Neuronal stem cell (in vitro differentiated cells): ENCODE measurements at regions not wholly inside any gene's neighbourhood (a gene's known extent, or its start where the extent isn't known, plus 50 kb on each side); places are given as distances from the start of the nearest gene placed in this dataset.
A peak's percentile ranks its signal among the peaks of the same experiment; 100 is the strongest.

Experiments used
- DNase-seq: peaks from one replicate; pipeline ENCODE4 v3.0.0-alpha.2; 2013; ENCODE audit warnings: low spot score
- H2AFZ ChIP-seq: one replicate; pipeline ENCODE4 v1.6.1; 2013; ENCODE audit warnings: mild to moderate bottlenecking, low read length, inconsistent platforms
- H2AK5ac ChIP-seq: 2 replicates; pipeline ENCODE4 v1.6.1; 2013; ENCODE audit warnings: low read depth, mild to moderate bottlenecking, inconsistent platforms, low read length, moderate library complexity, mixed read lengths
- H2BK120ac ChIP-seq: 2 replicates; pipeline ENCODE4 v1.6.1; 2013; ENCODE audit warnings: low read depth, mild to moderate bottlenecking, inconsistent platforms, low read length, moderate library complexity, mixed read lengths
- H2BK12ac ChIP-seq: one replicate; pipeline ENCODE4 v1.6.1; 2013; ENCODE audit warnings: low read length, inconsistent platforms
- H2BK15ac ChIP-seq: 2 replicates; pipeline ENCODE4 v1.6.1; 2013; ENCODE audit warnings: mild to moderate bottlenecking, low read length, inconsistent platforms, mixed read lengths
- H2BK5ac ChIP-seq: one replicate; pipeline ENCODE4 v1.6.1; 2013; ENCODE audit warnings: inconsistent platforms, mild to moderate bottlenecking, low read length, moderate library complexity
- H3K14ac ChIP-seq: one replicate; pipeline ENCODE4 v1.6.1; 2013; ENCODE audit warnings: low read length, inconsistent platforms
- H3K18ac ChIP-seq: 2 replicates; pipeline ENCODE4 v1.6.1; 2013; ENCODE audit warnings: low read length, inconsistent platforms
- H3K23ac ChIP-seq: 2 replicates; pipeline ENCODE4 v1.6.1; 2013; ENCODE audit warnings: low read depth, mild to moderate bottlenecking, mixed read lengths, low read length, inconsistent platforms; ENCODE audit not compliant: poor library complexity
- H3K27ac ChIP-seq: replicated peaks from 3 replicates; pipeline ENCODE4 v1.5.1; 2013; ENCODE audit warnings: low read length, inconsistent platforms
- H3K27me3 ChIP-seq, 3 experiments: 2 replicates each; pipeline ENCODE4 v1.6.1; 2013; ENCODE audit warnings: low read length in 3 of 3, mild to moderate bottlenecking in 2 of 3, inconsistent platforms in 1 of 3, low read depth in 1 of 3, mixed read lengths in 1 of 3, moderate library complexity in 1 of 3; ENCODE audit not compliant: control insufficient read depth in 3 of 3, insufficient read depth in 3 of 3
- H3K36me3 ChIP-seq, 2 donors: replicated peaks in 1 of 2; 2 replicates each; pipeline ENCODE4 v1.6.1; 2013; ENCODE audit warnings: low read length in 2 of 2; ENCODE audit not compliant: control insufficient read depth in 2 of 2, insufficient read depth in 2 of 2
- H3K4ac ChIP-seq: 2 replicates; pipeline ENCODE4 v1.6.1; 2013; ENCODE audit warnings: inconsistent platforms, mild to moderate bottlenecking, low read length, moderate library complexity
- H3K4me1 ChIP-seq, 2 donors: 1 replicate in 1 of 2; 2 replicates in 1 of 2; pipeline ENCODE4 v1.6.1; 2013; ENCODE audit warnings: low read length in 2 of 2, low read depth in 1 of 2; ENCODE audit not compliant: control insufficient read depth in 2 of 2, insufficient read depth in 1 of 2
- H3K4me2 ChIP-seq: one replicate; pipeline ENCODE4 v1.6.1; 2013; ENCODE audit warnings: mild to moderate bottlenecking, low read length, inconsistent platforms; ENCODE audit not compliant: insufficient read depth, poor library complexity, severe bottlenecking
- H3K4me3 ChIP-seq, 2 donors: 2 replicates each; pipeline ENCODE4 v1.5.1; 2013; ENCODE audit warnings: low read length in 2 of 2, mild to moderate bottlenecking in 2 of 2, inconsistent platforms in 1 of 2, moderate library complexity in 1 of 2
- H3K79me1 ChIP-seq: one replicate; pipeline ENCODE4 v1.6.1; 2013; ENCODE audit warnings: low read depth, mild to moderate bottlenecking, inconsistent platforms, low read length, moderate library complexity
- H3K9ac ChIP-seq: one replicate; pipeline ENCODE4 v1.6.1; 2013; ENCODE audit warnings: mild to moderate bottlenecking, low read depth, low read length, inconsistent platforms; ENCODE audit not compliant: poor library complexity
- H3K9me3 ChIP-seq, 2 donors: replicated peaks in 1 of 2; 2 replicates each; pipeline versions ENCODE3 to v1.6.1; 2013; ENCODE audit warnings: low read length in 2 of 2, mild to moderate bottlenecking in 2 of 2, inconsistent platforms in 1 of 2, low read depth in 1 of 2, mixed read lengths in 1 of 2, moderate library complexity in 1 of 2; ENCODE audit not compliant: control insufficient read depth in 2 of 2, insufficient read depth in 1 of 2
- H4K8ac ChIP-seq: one replicate; pipeline ENCODE4 v1.6.1; 2013; ENCODE audit warnings: low read depth, mild to moderate bottlenecking, inconsistent platforms, low read length, moderate library complexity
- H4K91ac ChIP-seq: one replicate; pipeline ENCODE4 v1.6.1; 2013; ENCODE audit warnings: low read length, low read depth, mild to moderate bottlenecking, inconsistent platforms; ENCODE audit not compliant: poor library complexity
- WGBS, 2 donors: extraction: QIAGEN DNeasy Blood & Tissue Kit; methylation state at CpG; one replicate each; pipeline ENCODE4 v1.1.7; 2013; ENCODE audit warnings: missing lambda C conversion rate in 2 of 2, mixed read lengths in 1 of 2; ENCODE audit not compliant: insufficient read length in 2 of 2, insufficient replicate concordance in 1 of 2; ENCODE audit errors: extremely low coverage in 2 of 2; 5-methylcytosine and 5-hydroxymethylcytosine counted together

DNA sequence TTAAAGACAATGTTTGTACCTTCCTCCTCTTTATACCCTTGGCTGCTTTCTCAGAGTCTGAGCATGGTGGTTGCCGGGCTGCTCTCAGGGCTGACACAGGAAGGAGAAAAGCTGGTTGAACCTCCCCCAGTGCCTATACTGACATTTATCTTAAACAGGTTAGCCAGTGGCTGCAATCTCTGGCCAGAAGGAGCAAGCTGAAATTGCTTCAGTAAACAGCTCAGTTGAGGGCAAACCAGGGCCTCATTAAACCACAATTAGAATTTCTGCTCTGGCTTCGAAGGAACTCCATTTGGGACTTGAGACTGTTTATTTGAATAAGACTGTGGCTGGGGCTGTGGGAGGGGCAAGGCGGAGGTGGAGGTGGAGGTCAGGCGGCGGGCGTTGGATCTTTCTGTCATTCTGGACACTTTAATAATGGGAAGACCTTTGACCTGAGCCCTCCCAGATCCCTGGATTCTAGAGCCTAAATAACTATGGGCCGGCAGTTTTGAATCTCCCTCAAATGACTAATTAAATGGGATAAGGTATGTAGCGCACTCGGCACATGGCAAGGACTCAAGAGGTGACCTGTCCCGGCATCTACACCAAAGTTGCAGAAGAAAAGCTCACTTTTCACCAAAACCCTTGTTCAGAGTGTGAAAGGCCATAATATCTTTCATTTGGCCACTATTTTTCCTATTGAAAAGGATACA, 120.6 kb upstream of the MYCN start:
- Histone ChIP-seq H3K27me3 (peaks cover 0 to under 1% (median 0%) of the 10 kb centered on the region in 3 experiments), H3K27ac (peak overlapping the region; percentile 47), H3K9ac (no peak overlapping the region), H3K9me3 (peaks cover 0 to 4% of the 10 kb centered on the region in 2 donors), H3K36me3 (no peaks in the 10 kb centered on the region), H3K4me3 (no peak overlapping the region), H3K79me1 (no peaks in the 10 kb centered on the region), H3K23ac (no peak overlapping the region), H2BK12ac (no peak overlapping the region), H2AFZ (peak overlapping the region; percentile 15), H3K14ac (no peak overlapping the region), H3K4me1 (peaks cover 13 to 18% of the 10 kb centered on the region in 2 donors), H3K4ac (no peak overlapping the region), H3K18ac (no peak overlapping the region), H4K91ac (no peak overlapping the region), H3K4me2 (no peak overlapping the region), H4K8ac (no peak overlapping the region), H2AK5ac (peak overlapping the region; percentile 1), H2BK120ac (no peak overlapping the region), H2BK15ac (no peak overlapping the region), H2BK5ac (no peak overlapping the region)
- no CpG with 5 or more reads among the region's 10 CpGs for WGBS, 2 donors
- DNase-seq, result peak; percentile 26

DNA sequence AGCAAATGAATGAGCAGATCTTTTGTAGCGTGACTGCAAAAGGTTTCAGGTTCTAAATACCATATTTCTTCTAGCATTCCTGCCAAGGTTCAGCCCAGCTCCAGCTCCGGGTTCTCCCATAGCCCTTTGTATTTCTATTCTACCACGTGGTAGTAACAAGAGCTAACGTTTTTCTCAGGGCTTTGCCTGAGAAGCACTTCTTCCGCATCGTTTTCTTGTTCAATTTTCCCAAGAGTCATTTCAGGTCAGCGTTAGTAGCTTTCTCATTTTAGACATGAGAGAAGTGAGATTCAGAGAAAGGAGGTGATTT, 120.1 kb upstream of the MYCN start:
- Histone ChIP-seq H2BK120ac (no peak overlapping the region), H3K4me2 (no peak overlapping the region), H3K4me3 (no peak overlapping the region), H3K23ac (no peak overlapping the region), H2AFZ (no peak overlapping the region), H2AK5ac (no peak overlapping the region), H3K14ac (no peak overlapping the region), H3K4ac (no peak overlapping the region), H4K91ac (no peak overlapping the region), H4K8ac (no peak overlapping the region), H2BK15ac (no peak overlapping the region), H2BK5ac (no peak overlapping the region), H3K18ac (no peak overlapping the region), H3K9me3 (peaks cover 0 to 4% of the 10 kb centered on the region in 2 donors), H3K27ac (no peak overlapping the region), H3K27me3 (peaks cover 0 to 6% (median 0%) of the 10 kb centered on the region in 3 experiments), H2BK12ac (no peak overlapping the region), H3K4me1 (peaks cover 11 to 15% of the 10 kb centered on the region in 2 donors), H3K36me3 (no peaks in the 10 kb centered on the region), H3K9ac (no peak overlapping the region), H3K79me1 (no peaks in the 10 kb centered on the region)
- no CpG with 5 or more reads among the region's 7 CpGs for WGBS, 2 donors
- DNase-seq, result no peak

DNA sequence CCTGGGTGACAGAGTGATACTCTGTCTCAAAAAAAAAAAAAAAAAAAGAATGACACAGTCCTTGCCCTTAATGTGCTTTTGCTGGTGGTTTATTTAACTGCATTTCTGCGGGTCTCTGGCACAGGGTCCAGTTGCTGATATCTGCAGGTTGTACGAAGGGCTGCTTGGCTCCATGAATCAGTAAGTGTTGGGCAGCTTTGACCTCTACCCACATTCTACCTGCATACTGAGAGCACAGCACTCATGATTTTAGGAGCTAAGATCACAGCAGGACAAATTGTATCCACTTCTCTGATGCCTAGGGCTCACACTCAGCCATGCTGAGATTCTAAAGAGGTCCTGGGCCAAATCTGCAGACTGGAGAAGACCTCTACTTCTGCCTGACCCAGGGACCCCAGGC, 119.4 kb upstream of the MYCN start:
- Histone ChIP-seq H3K18ac (no peak overlapping the region), H3K4me3 (no peak overlapping the region), H2BK12ac (no peak overlapping the region), H3K79me1 (no peaks in the 10 kb centered on the region), H3K27ac (no peak overlapping the region), H3K27me3 (peaks cover 0 to 13% (median 0%) of the 10 kb centered on the region in 3 experiments), H2BK120ac (no peak overlapping the region), H3K14ac (no peak overlapping the region), H4K8ac (no peak overlapping the region), H2BK15ac (no peak overlapping the region), H4K91ac (no peak overlapping the region), H3K4ac (no peak overlapping the region), H2AFZ (no peak overlapping the region), H3K4me1 (peaks cover 13 to 18% of the 10 kb centered on the region in 2 donors), H3K4me2 (no peak overlapping the region), H3K23ac (no peak overlapping the region), H3K9me3 (no peaks in the 10 kb centered on the region), H3K36me3 (no peaks in the 10 kb centered on the region), H2BK5ac (no peak overlapping the region), H2AK5ac (no peak overlapping the region), H3K9ac (no peak overlapping the region)
- no CpG with 5 or more reads among the region's 2 CpGs for WGBS, 2 donors
- no peak for DNase-seq

DNA sequence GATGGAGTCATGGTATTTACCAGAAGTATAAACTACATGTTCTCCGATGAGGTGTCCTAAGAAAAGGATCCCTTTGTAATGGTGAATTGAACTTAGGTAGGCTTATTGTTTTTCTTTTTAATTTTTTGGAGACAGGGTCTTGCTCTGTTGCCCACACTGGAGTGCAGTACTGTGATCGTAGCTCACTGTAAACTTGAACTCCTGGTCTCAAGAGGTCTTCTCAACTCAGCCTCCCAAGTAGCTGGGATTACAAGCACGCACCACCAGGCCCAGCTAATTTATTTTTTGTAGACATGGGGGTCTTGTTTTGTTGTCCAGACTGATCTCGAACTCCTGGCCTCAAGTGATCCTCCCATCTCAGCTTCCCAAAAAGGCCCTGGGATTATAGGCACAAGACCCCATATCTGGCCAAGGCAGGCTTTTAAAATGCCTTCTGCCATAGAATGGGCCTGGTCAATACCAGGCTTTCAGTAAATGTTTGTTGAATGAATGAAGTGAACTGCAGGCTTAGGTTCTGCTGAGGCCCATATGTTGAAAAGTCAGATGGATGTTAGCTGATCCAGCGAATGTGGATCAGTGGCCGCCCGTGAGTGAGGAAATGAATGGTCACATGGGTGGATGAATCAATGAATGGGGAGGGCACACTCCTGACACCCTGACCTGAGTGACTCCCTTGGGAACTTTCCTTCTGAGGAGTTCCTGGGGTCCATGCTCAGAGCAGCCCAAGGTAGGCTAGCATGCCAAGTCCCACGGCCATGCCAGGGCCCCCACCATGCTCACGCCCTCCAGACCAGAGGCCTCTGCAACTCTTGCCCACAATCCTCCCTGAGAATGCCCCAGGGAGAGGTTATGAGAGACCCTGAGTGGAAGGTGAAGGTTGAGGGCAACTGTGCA, 118.0 kb upstream of the MYCN start:
- Histone ChIP-seq H3K79me1 (no peaks in the 10 kb centered on the region), H3K27ac (no peak overlapping the region), H3K4ac (no peak overlapping the region), H4K91ac (no peak overlapping the region), H3K14ac (peak overlapping the region; percentile 50), H2AK5ac (peak overlapping the region; percentile 27), H3K23ac (no peak overlapping the region), H3K27me3 (peaks cover 0 to 18% (median 0%) of the 10 kb centered on the region in 3 experiments), H2BK120ac (no peak overlapping the region), H3K18ac (peak overlapping the region; percentile 55), H2BK5ac (peak overlapping the region; percentile 62), H3K9ac (no peak overlapping the region), H4K8ac (no peak overlapping the region), H2BK15ac (peak overlapping the region; percentile 3), H3K4me3 (no peak overlapping the region), H3K36me3 (no peaks in the 10 kb centered on the region), H3K9me3 (no peaks in the 10 kb centered on the region), H3K4me1 (peaks cover 15 to 30% of the 10 kb centered on the region in 2 donors), H2BK12ac (peak overlapping the region; percentile 27), H2AFZ (no peak overlapping the region), H3K4me2 (no peak overlapping the region)
- no CpG with 5 or more reads among the region's 9 CpGs for WGBS, 2 donors
- DNase-seq, result no peak
